NCI-H226 (cell line): ENCODE measurements at regions not wholly inside any gene's neighbourhood (a gene's known extent, or its start where the extent isn't known, plus 50 kb on each side); places are given as distances from the start of the nearest gene placed in this dataset.
"Not testable (repeated sequence)": the region's sequence is repeated elsewhere in the genome, so short reads cannot be mapped to it uniquely, and the experiment has no call there.

Experiments
- DNase-seq: peaks from one replicate; pipeline ENCODE4 v3.0.0-alpha.2; 2015

DNA sequence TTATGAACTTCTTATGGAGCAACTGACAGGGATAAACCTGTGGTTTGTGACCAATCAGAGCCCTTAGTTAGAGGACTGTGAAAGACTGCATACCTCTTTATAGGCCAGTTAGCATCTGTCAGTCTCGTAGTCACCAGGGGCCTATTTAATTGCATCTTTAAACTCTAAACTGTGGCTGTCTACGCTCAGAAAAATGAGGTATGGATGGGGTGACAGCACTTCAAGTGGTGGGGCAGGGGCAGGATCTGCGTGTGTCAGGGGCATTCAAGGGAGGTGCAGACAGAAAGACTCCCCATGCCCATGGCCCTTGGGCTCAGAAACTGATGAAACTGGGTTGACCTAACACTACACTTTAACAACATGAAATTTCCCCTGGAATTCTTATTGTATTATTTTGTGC, 132.6 kb upstream of the TBCA start:
- DNase-seq: no peak

GRCh38 chr5:77907786-77908185, 131.6 kb upstream of the TBCA start:
- no peak for DNase-seq

DNA sequence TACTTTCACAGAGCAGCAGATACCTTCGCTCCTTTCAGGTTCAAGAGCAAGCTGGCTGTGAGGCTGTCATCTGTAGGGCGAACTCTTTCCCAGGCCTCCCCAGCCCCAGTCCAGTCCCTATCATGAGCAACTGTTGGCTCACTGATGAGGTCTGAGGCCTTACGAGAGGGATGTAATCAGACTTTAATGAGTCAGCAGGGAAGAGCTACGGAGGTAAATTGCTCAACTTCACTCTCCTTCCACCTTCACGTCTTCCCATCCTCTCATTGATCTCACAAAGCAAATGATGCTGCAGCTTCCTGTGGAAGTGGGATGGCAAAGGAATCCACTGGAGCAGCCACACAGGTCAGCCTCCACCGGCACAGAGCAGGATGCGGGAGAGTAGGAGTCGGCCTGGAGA, 130.7 kb upstream of the TBCA start:
- DNase-seq: peak; percentile 78

DNA sequence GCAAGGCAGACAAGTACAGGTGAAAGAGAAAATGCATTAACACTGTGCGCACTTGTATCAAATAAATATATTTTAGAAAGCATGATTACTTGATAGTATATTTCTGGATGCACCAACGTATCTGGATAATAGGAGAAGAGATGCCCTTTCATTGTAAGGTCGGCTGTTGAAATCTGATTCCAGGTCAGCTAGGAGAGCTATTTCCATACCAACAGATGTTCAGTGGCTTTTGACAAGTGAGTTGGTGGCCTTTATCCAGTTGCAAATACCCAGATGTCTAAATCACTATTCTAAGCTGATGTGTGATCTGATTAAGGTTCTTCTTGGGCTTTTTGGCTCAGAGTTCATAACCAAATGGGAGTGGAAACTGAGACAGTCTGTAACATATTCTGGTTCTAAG, 128.2 kb upstream of the TBCA start:
- DNase-seq: no peak

GRCh38 chr5:77900691-77901090, 124.6 kb upstream of the TBCA start:
- no peak for DNase-seq

GRCh38 chr5:77898385-77898784, 122.2 kb upstream of the TBCA start:
- DNase-seq: no peak

- no peak for DNase-seq
Measured at GRCh38 chr5:77896338-77896737, 120.2 kb upstream of the TBCA start.

- DNase-seq: not testable (repeated sequence)
Measured at GRCh38 chr5:77894103-77894502, 118.0 kb upstream of the TBCA start.

DNA sequence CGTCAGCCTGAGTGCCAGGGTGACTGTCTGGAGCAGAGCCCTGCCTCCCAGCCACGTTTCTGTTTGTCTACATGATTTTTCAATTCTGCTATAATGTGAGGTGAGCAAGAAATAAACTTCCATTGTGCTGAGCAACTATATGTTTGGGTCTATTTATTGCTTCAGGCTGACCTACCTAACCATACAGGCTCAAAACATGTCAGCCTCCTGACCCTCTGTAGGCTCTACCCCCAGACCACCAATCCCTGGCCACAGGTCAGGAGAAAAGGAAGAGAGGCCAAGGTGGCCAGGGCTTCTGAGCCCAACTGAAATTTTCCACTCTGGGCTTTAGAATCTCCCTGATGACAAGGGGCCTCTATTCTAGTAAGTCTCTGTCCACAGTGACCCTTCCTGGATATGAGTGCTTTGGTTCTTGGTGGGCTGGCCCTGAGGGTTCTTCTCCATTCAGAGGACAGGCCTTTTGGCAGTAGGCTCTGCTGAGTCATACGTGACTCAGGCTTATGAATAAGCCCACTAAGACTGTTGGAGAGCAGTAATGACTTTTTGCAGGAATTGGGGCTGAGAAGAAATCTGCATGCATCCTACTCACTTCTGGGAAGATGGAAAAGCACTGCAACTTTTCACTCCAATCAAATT, 117.2 kb upstream of the TBCA start:
- DNase-seq: peak; percentile 92

DNA sequence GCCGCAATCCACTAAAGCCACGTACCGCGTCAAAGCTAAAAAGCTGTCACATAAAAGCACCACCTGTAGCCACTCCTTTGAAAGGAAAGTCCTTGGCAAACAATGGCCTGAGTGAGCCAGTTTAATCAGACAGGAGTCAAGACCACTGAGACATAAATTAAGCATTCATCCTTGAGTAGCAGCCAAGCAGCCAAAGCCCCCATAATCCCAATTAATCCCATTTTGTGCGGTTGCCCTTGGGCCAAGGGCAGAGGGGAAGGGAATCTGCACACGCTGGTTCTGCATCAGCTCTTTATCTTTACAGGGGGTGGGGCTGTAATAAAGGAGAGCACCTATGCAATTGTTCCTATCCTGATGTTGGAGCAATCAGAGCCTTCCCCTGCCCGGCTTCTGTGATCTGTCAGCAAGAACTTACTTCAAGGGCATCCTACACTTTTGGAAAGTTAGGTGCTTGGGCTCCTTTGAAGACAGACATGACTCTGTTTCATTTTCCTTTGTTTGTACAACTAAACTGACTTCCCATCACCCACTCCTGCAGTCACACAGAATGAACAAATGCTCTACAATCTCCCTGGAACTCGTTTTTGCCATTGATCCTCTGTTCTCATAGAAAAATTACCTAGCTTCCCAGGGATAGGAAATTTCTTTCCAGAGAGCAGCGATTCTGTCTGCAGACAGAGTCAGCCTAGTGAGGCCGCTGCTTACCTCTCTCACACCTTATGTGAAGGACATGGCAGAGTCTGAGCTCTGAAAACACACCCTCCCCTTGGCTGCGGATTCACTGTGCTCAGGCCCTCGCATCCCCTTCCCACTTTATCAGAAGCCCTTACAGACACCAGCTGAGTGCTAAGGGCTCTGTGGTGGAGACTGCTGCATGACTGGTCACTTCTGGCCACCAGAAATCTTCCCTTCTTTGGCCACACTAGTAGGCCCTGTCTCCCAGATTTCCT, 116.2 kb upstream of the TBCA start:
- DNase-seq: no peak

- DNase-seq: no peak
Measured at GRCh38 chr5:77885519-77885918, 109.4 kb upstream of the TBCA start.

- peak; percentile 77 for DNase-seq
Measured at GRCh38 chr5:77882670-77883257, 106.6 kb upstream of the TBCA start.

DNA sequence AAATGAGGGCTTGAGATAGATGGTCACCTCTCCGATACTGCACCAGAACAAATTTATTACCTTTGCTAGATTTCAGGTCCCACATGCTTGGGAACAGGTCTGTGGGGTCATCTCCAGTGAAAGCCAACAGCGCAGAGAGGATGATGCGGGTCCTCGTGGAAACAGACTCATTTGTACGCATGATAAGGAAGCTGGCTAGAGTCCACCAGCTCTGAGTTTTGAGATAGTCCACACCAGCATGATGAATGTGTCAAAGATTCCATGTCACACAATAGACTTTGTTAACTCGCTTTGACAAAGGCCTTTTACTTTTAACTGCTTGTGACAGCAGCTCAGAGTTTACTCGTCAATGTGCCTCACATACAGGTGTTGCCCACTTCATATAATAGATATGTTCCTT, 105.4 kb upstream of the TBCA start:
- DNase-seq: peak; percentile 42

DNA sequence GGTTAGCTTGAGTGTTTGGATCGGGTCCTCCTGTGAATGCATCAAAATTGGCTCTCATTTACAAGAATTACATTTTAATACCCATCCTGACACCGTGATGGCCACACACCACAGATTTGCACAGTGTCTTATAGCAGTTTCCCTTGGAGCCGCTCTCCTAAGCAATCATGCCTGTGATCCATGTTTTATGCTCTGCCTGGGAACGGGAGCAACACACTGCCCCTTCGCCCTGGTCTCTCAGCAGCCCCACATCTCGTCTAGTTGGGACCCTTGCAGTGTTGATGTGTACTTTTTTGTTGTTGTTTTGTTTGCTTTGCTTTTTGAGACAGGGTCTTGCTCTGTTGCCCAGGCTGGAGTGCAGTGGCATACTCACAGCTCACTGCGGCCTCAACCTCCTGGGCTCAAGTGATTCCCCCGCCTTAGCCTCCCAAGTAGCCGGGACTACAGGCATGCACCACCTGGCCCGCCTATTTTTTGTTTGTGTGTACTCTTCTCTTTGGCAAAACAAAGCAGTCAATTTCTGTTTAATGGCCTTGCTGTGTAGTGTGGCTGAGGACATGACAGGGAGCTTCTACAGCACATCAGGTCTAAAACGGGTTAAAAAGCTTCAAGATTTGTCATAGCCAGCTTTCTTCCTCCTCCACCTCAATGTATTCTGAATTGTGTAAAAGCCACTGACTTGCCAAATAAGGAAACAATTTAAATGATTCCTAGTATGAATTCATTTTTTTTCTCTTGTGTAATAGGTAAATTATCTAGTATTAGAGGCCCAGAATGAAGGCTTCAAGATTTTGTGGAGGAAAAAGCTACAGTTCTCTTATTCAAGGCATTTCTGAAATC, 101.6 kb upstream of the TBCA start:
- DNase-seq: no peak

DNA sequence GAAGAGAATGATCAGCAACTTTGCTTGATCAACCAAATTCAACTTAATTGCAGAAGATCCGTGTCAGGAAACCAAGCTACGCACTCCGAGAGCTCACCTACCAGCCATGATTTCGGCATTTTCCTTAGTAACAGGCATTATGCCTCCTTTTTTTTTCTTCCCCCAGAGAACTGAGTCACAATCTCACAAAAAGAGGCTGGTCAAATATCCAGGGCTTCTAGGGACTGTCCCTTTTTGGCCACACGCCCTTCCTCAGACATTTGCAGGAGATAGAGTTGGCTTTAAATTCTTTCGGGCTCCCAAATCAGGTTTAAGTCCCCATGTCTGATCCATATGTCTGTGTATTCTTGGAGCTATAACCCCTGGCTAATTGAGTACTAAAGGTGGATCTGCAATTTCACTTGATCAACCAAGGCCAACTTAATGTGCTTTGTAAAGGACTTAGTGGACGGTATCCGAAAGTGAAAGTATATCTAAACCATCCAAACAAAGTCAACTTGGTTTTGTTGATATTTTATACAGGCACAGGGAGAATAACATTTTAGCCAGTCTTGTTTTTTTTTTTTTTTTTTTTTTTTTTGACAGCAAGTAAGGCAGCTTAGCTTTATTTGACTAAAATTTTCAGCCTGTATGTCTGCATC, 100.8 kb upstream of the TBCA start:
- no peak for DNase-seq

GRCh38 chr5:77876316-77876715, 100.2 kb upstream of the TBCA start:
- no peak for DNase-seq

- DNase-seq: no peak
Measured at GRCh38 chr5:77874691-77875090, 98.6 kb upstream of the TBCA start.

DNA sequence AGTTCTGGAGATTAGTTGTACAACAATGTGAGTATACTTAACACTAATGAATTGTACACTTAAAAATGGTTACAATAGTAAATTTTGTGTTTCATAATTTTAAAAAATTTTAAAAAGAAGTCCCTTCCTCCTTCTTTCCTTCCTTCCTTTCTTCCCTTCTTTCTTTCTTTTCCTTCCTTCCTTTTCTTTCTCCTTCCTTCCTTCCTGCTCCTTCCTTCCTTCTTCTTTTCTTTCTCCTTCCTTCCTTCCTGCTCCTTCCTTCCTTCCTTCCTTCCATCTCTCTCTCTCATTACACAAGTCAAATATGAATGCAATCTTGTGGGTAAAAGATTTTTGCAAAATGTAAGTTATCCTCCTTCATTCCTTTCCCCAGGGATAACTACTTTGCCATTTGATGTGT, 97.1 kb upstream of the TBCA start:
- no peak for DNase-seq

- peak; percentile 24 for DNase-seq
Measured at GRCh38 chr5:77871946-77872345, 95.8 kb upstream of the TBCA start.

GRCh38 chr5:77871016-77871415, 94.9 kb upstream of the TBCA start:
- no peak for DNase-seq

DNA sequence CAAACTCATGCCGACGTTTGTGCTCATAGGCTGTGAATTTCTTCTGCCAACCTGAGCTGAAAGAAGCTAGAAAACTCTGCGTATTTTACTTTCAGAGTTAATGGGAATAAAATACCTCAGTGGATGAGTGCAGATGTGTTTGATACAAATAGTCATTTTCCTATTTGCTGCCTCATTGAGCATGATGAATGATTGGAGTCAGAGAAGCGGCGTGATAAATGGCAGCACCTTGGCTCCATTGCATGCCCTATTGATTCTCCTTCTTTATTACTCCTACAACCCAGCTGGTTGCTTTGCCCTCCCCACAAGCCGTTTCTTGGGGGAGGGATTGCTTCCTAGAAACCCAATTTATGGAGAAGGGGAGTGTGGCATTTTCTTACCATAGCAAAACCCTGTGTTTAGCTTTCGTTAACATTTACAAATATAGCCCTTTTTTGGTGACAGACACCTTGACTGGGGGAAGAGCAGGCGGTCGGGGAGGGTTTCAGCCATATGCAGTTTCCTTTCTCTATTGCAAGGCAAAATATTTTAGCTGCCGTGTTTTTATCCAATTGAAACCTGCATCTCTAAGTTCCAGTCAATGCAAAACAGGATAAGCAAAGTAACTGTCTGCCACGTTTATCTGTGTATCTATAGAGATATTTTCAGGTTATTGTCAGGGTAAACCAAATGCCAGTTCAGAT, 93.1 kb upstream of the TBCA start:
- DNase-seq: no peak

DNA sequence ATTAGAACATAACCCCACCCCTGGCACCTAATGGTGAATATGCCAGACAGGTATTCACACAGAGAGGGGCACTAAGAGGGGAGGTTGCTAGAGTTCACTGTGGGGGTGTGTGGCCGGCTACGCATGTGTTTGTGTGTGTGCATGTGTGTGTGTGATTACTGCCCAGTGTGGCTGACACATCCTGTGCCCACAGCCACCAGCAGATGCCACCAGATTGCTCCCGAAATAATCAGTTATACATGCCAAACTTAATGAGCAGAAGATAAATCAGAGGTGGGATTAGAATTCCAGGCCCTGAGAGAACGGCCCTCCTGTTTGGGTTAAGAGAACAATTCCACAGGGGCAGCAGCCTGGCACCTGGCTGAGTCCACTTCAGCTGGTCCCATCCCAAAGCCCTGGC, 91.8 kb upstream of the TBCA start:
- DNase-seq: no peak
